Karpas-422 (cell line): ENCODE measurements at regions not wholly inside any gene's neighbourhood (a gene's known extent, or its start where the extent isn't known, plus 50 kb on each side); places are given as distances from the start of the nearest gene placed in this dataset.

Experiments used
- DNase-seq: peaks from one replicate; pipeline ENCODE4 v3.0.0-alpha.2; 2015
- H2AFZ ChIP-seq: fragments of 200-600 bp; sonication (generic); 2 replicates; pipeline ENCODE4 v1.6.1; 2014; ENCODE audit warnings: antibody characterized with exemption, low read length, mixed read lengths
- H3K27ac ChIP-seq: fragments of 200-600 bp; sonication (generic); 2 replicates; pipeline ENCODE4 v1.5.1; 2014; ENCODE audit warnings: mild to moderate bottlenecking, low read length, moderate library complexity
- H3K27me3 ChIP-seq: fragments of 200-600 bp; sonication (generic); 2 replicates; pipeline ENCODE4 v1.6.1; 2014; ENCODE audit warnings: low read length, mixed read lengths
- H3K36me3 ChIP-seq: fragments of 200-600 bp; sonication (generic); 2 replicates; pipeline ENCODE4 v1.6.1; 2014; ENCODE audit warnings: low read length, mixed read lengths; ENCODE audit not compliant: insufficient read depth
- H3K4me1 ChIP-seq: fragments of 200-600 bp; sonication (generic); 2 replicates; pipeline ENCODE4 v1.6.1; 2014; ENCODE audit warnings: mild to moderate bottlenecking, low read length, mixed read lengths
- H3K4me2 ChIP-seq: fragments of 200-600 bp; sonication (generic); 2 replicates; pipeline ENCODE4 v1.6.1; 2014; ENCODE audit warnings: low read length, low read depth, mild to moderate bottlenecking; ENCODE audit not compliant: poor library complexity, severe bottlenecking
- H3K4me3 ChIP-seq: fragments of 200-600 bp; sonication (generic); 2 replicates; pipeline ENCODE4 v1.5.1; 2014; ENCODE audit warnings: mild to moderate bottlenecking, antibody characterized with exemption, low read length, mixed read lengths
- H3K79me2 ChIP-seq: fragments of 200-600 bp; sonication (generic); 2 replicates; pipeline ENCODE4 v1.6.1; 2014; ENCODE audit warnings: mild to moderate bottlenecking, low read length, mixed read lengths
- H3K9ac ChIP-seq: fragments of 200-600 bp; sonication (generic); 2 replicates; pipeline ENCODE4 v1.6.0; 2014; ENCODE audit warnings: low read length
- H3K9me2 ChIP-seq: fragments of 200-600 bp; sonication (generic), shearing (Covaris generic); replicated peaks from 2 replicates; pipeline ENCODE4 v1.6.0; 2014; ENCODE audit warnings: mild to moderate bottlenecking, low read length, moderate library complexity; ENCODE audit not compliant: insufficient read depth
- H3K9me3 ChIP-seq: fragments of 300-700, 200-600 bp; sonication (generic); 2 replicates; pipeline ENCODE4 v1.6.1; 2014; ENCODE audit warnings: low read length, mixed read lengths
- H4K20me1 ChIP-seq: fragments of 200-600 bp; sonication (generic); 2 replicates; pipeline ENCODE4 v1.6.1; 2014; ENCODE audit warnings: mild to moderate bottlenecking, antibody characterized with exemption, low read length, low read depth; ENCODE audit not compliant: insufficient read depth

GRCh38 chr2:16082276-16082675, 141.9 kb downstream of the MYCN start:
- no peaks in the 10 kb centered on the region for H3K79me2 ChIP-seq
- no peaks in the 10 kb centered on the region for H4K20me1 ChIP-seq
- DNase-seq, result no peak
- no peaks in the 10 kb centered on the region for H3K9me3 ChIP-seq
- H3K27me3 ChIP-seq, result no peaks in the 10 kb centered on the region
- H3K36me3 ChIP-seq, result no peaks in the 10 kb centered on the region
- H3K27ac ChIP-seq, result no peak overlapping the region
- H3K4me2 ChIP-seq, result no peak overlapping the region
- H2AFZ ChIP-seq, result no peak overlapping the region
- H3K4me1 ChIP-seq, result no peaks in the 10 kb centered on the region
- no peak overlapping the region for H3K4me3 ChIP-seq
- no peaks in the 10 kb centered on the region for H3K9me2 ChIP-seq
- H3K9ac ChIP-seq, result no peak overlapping the region

- no peak overlapping the region for H3K9ac ChIP-seq
- H3K4me1 ChIP-seq, result no peaks in the 10 kb centered on the region
- no peaks in the 10 kb centered on the region for H3K79me2 ChIP-seq
- H3K36me3 ChIP-seq, result no peaks in the 10 kb centered on the region
- no peak overlapping the region for H2AFZ ChIP-seq
- no peak overlapping the region for H3K4me2 ChIP-seq
- DNase-seq, result no peak
- H3K9me2 ChIP-seq, result no peaks in the 10 kb centered on the region
- no peak overlapping the region for H3K27ac ChIP-seq
- H3K9me3 ChIP-seq, result no peaks in the 10 kb centered on the region
- no peaks in the 10 kb centered on the region for H3K27me3 ChIP-seq
- no peaks in the 10 kb centered on the region for H4K20me1 ChIP-seq
- no peak overlapping the region for H3K4me3 ChIP-seq
Measured at GRCh38 chr2:16081316-16082200, 141.2 kb downstream of the MYCN start.

GRCh38 chr2:16080516-16080915, 140.2 kb downstream of the MYCN start:
- DNase-seq, result no peak
- no peak overlapping the region for H3K4me2 ChIP-seq
- H3K36me3 ChIP-seq, result no peaks in the 10 kb centered on the region
- H3K27ac ChIP-seq, result no peak overlapping the region
- no peak overlapping the region for H3K4me3 ChIP-seq
- no peaks in the 10 kb centered on the region for H3K27me3 ChIP-seq
- no peak overlapping the region for H3K9ac ChIP-seq
- H2AFZ ChIP-seq, result no peak overlapping the region
- no peaks in the 10 kb centered on the region for H3K9me2 ChIP-seq
- no peaks in the 10 kb centered on the region for H3K9me3 ChIP-seq
- H3K79me2 ChIP-seq, result no peaks in the 10 kb centered on the region
- H4K20me1 ChIP-seq, result no peaks in the 10 kb centered on the region
- no peaks in the 10 kb centered on the region for H3K4me1 ChIP-seq

- no peaks in the 10 kb centered on the region for H3K36me3 ChIP-seq
- H3K9me3 ChIP-seq, result no peaks in the 10 kb centered on the region
- no peaks in the 10 kb centered on the region for H3K27me3 ChIP-seq
- no peaks in the 10 kb centered on the region for H4K20me1 ChIP-seq
- no peak for DNase-seq
- no peaks in the 10 kb centered on the region for H3K4me1 ChIP-seq
- no peak overlapping the region for H3K4me2 ChIP-seq
- no peaks in the 10 kb centered on the region for H3K79me2 ChIP-seq
- H3K9me2 ChIP-seq, result no peaks in the 10 kb centered on the region
- H3K9ac ChIP-seq, result no peak overlapping the region
- H3K4me3 ChIP-seq, result no peak overlapping the region
- H2AFZ ChIP-seq, result no peak overlapping the region
- no peak overlapping the region for H3K27ac ChIP-seq
Measured at GRCh38 chr2:16080071-16080470, 139.7 kb downstream of the MYCN start.

- H3K9me3 ChIP-seq, result no peaks in the 10 kb centered on the region
- no peak overlapping the region for H3K27ac ChIP-seq
- H3K4me3 ChIP-seq, result no peak overlapping the region
- no peak overlapping the region for H3K9ac ChIP-seq
- no peaks in the 10 kb centered on the region for H3K4me1 ChIP-seq
- H3K4me2 ChIP-seq, result no peak overlapping the region
- H3K9me2 ChIP-seq, result no peaks in the 10 kb centered on the region
- H2AFZ ChIP-seq, result no peak overlapping the region
- no peaks in the 10 kb centered on the region for H3K36me3 ChIP-seq
- no peaks in the 10 kb centered on the region for H3K27me3 ChIP-seq
- no peaks in the 10 kb centered on the region for H3K79me2 ChIP-seq
- no peaks in the 10 kb centered on the region for H4K20me1 ChIP-seq
- DNase-seq, result no peak
Measured at GRCh38 chr2:16079637-16080036, 139.3 kb downstream of the MYCN start.

- no peak overlapping the region for H2AFZ ChIP-seq
- no peaks in the 10 kb centered on the region for H3K9me3 ChIP-seq
- H3K9me2 ChIP-seq, result no peaks in the 10 kb centered on the region
- no peak for DNase-seq
- no peaks in the 10 kb centered on the region for H3K36me3 ChIP-seq
- no peak overlapping the region for H3K27ac ChIP-seq
- H4K20me1 ChIP-seq, result no peaks in the 10 kb centered on the region
- H3K4me1 ChIP-seq, result no peaks in the 10 kb centered on the region
- H3K27me3 ChIP-seq, result no peaks in the 10 kb centered on the region
- H3K79me2 ChIP-seq, result no peaks in the 10 kb centered on the region
- H3K4me2 ChIP-seq, result no peak overlapping the region
- no peak overlapping the region for H3K9ac ChIP-seq
- no peak overlapping the region for H3K4me3 ChIP-seq
Measured at GRCh38 chr2:16077601-16078000, 137.3 kb downstream of the MYCN start.

- H3K9me3 ChIP-seq, result no peaks in the 10 kb centered on the region
- H3K79me2 ChIP-seq, result no peaks in the 10 kb centered on the region
- H2AFZ ChIP-seq, result no peak overlapping the region
- no peak overlapping the region for H3K27ac ChIP-seq
- H3K4me2 ChIP-seq, result no peak overlapping the region
- no peaks in the 10 kb centered on the region for H3K4me1 ChIP-seq
- H3K36me3 ChIP-seq, result no peaks in the 10 kb centered on the region
- no peaks in the 10 kb centered on the region for H3K27me3 ChIP-seq
- no peaks in the 10 kb centered on the region for H4K20me1 ChIP-seq
- H3K9me2 ChIP-seq, result no peaks in the 10 kb centered on the region
- no peak overlapping the region for H3K9ac ChIP-seq
- DNase-seq, result no peak
- H3K4me3 ChIP-seq, result no peak overlapping the region
Measured at GRCh38 chr2:16076911-16077310, 136.6 kb downstream of the MYCN start.

- Histone ChIP-seq H3K9me3 (no peaks in the 10 kb centered on the region), H2AFZ (no peak overlapping the region), H4K20me1 (no peaks in the 10 kb centered on the region), H3K4me3 (no peak overlapping the region), H3K4me1 (no peaks in the 10 kb centered on the region), H3K36me3 (no peaks in the 10 kb centered on the region), H3K4me2 (no peak overlapping the region), H3K27me3 (no peaks in the 10 kb centered on the region), H3K9me2 (no peaks in the 10 kb centered on the region), H3K79me2 (no peaks in the 10 kb centered on the region), H3K9ac (no peak overlapping the region), H3K27ac (no peak overlapping the region)
- no peak for DNase-seq
Measured at GRCh38 chr2:16075045-16076012, 135.0 kb downstream of the MYCN start.
